ENCODE measurements at regions not wholly inside any gene's neighbourhood (a gene's known extent, or its start where the extent isn't known, plus 50 kb on each side); places are given as distances from the start of the nearest gene placed in this dataset.
A peak's percentile ranks its signal among the peaks of the same experiment; 100 is the strongest.
"Not testable (repeated sequence)": the region's sequence is repeated elsewhere in the genome, so short reads cannot be mapped to it uniquely, and the experiment has no call there.

DNA sequence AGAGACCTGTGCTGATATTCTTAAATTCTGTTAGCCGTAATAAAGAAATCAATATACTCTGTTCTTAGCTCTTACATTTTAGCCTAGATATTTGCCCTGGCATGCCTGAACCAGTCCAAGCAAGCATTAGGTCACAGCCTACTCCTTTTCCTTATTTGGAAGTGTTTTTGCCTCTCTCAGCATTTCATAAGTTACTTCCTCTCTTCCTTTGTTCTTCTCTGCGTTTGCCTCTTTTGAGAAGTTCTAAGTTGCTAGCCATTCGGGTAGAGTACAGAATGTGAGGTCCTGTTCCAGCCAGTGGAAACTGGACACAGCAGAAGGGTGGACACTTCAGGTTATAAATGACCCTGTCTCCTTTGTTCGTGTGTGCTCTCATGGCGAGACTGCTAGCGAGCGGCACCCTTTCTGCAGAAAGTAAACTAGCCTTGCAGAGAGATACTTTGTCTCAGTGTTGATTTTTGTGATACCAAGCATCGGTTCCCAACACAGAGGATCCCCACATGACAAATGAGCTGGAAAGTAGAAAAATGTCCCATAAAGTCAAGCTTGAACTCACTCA, 75.0 kb upstream of the FAM153A start:
- DNase-seq (ENCODE audit: low spot score) = not testable (repeated sequence)

- DNase-seq (ENCODE audit: low spot score) = not testable (repeated sequence)
Observed at GRCh38 chr5:177856474-177856873, 73.8 kb upstream of the FAM153A start.

GRCh38 chr5:177847914-177848313, 65.2 kb upstream of the FAM153A start:
- peak; percentile 19 for DNase-seq (ENCODE audit: low spot score)

DNA sequence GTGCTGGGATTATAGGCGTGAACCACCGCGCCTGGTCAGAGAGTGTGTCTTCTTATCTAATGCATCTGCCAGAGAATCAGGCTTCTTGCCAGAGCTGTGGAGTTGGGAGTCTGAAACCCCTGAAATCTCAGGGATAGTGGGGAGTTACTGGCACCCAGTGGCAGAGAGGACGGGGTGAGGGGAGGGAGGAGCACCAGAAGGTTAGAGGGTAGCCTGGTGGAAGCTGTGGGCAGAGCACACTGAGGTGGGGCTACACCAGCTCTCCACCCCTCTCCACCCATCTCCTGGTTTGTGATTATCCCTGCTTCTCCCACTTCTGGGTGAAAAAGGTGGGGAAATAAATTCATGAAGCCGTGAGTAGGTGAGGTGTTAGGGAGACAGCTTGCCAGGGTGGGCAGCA, 63.9 kb upstream of the FAM153A start:
- DNase-seq (ENCODE audit: low spot score) = not testable (repeated sequence)

DNA sequence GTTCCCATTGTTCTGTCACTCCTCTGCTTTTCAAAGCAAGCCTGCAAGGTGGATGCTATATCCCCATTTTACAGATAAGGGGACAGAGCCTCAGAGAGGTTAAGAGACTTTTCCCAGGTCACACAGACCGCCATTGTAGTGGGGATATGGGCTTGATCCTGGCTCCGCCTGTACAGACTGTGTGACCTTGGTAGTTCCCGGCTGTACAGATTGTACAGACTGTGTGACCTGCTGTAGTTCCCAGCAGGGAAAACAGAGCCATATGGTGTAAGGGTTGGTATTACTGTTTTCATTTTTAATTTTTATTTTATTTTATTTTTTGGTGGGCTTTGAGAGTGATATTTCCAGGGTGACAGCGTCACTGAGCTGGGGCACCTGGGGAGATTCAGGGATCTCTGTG, 63.2 kb upstream of the FAM153A start:
- DNase-seq (ENCODE audit: low spot score) = not testable (repeated sequence)

- DNase-seq (ENCODE audit: low spot score) = not testable (repeated sequence)
Observed at GRCh38 chr5:177836191-177836590, 53.5 kb upstream of the FAM153A start.

All from activated CD4-positive, alpha-beta T cell treated with anti-CD3 and anti-CD28 coated beads, Interleukin-2, Interleukin-4, amounts not matched to agents 100 ng/mL and 50 ng/mL, durations not matched to agents 16 hours and 8 hours (primary cell).